HFF-Myc (cell line): ENCODE measurements at regions not wholly inside any gene's neighbourhood (a gene's known extent, or its start where the extent isn't known, plus 50 kb on each side); places are given as distances from the start of the nearest gene placed in this dataset.

ENCODE experiments used
- DNase-seq: peaks from one replicate; pipeline ENCODE4 v3.0.0-alpha.2; 2011; ENCODE audit warnings: low read depth; ENCODE audit errors: extremely low read depth
- H3K4me3 ChIP-seq: replicated peaks from 2 replicates; pipeline ENCODE4 v1.5.1; 2011; ENCODE audit warnings: low read depth, mild to moderate bottlenecking, control low read depth, low read length
- TF ChIP-seq, protein P1 (sequence below): IDR thresholded peaks from 2 replicates; pipeline ENCODE4 v1.5.1; 2012; ENCODE audit warnings: mild to moderate bottlenecking, low read depth, low read length, control low read depth; ENCODE audit errors: missing control alignments

DNA sequence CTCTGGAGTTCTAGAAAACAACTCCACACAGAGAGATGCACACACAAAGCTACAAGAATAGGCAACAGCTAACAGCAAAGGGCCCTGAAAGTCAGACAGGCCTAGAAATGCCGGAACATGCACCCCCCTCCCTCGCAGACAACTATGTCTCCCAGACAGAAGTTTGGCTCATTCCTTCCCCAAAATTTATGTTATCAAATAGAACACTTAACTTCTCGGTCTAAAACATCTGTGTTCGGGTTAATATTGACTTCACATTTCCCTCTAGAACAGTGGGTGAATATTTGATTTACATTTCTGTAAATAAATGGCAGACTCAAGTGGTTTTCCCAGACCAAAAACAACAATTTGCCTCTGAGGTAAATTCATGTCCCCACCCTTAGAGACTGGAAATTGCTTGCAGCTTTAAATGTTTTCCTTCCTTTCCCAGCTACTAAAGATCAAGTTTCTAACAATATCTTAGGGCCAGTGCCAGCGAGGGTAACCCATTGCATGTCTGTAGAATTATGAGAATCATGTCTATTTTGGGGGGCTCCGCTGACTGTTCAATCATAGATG is 92.5 kb upstream of the INHBA start:
- TF ChIP-seq, protein P1, sequence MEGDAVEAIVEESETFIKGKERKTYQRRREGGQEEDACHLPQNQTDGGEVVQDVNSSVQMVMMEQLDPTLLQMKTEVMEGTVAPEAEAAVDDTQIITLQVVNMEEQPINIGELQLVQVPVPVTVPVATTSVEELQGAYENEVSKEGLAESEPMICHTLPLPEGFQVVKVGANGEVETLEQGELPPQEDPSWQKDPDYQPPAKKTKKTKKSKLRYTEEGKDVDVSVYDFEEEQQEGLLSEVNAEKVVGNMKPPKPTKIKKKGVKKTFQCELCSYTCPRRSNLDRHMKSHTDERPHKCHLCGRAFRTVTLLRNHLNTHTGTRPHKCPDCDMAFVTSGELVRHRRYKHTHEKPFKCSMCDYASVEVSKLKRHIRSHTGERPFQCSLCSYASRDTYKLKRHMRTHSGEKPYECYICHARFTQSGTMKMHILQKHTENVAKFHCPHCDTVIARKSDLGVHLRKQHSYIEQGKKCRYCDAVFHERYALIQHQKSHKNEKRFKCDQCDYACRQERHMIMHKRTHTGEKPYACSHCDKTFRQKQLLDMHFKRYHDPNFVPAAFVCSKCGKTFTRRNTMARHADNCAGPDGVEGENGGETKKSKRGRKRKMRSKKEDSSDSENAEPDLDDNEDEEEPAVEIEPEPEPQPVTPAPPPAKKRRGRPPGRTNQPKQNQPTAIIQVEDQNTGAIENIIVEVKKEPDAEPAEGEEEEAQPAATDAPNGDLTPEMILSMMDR, result no peak
- DNase-seq, result no peak
- no peak overlapping the region for H3K4me3 ChIP-seq

DNA sequence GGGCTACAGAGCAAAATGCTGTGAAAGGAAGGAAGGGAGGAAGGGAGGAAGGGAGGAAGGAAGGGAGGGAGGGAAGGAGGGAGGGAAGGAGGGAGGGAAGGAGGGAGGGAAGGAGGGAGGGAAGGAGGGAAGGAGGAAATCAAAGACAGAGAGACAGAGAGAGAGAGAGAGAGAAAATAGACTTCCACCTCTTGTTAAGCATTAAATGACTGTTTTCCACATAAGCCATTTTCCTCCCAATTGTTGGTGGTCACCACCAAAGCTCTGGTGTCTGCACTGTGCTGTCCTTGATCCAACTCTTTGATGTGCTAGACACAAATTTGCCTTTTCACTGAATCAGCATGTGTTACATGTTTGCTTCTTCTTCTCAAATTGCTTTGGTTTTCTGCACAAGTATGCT is 90.7 kb upstream of the INHBA start:
- no peak for DNase-seq
- TF ChIP-seq, protein P1, result no peak

DNA sequence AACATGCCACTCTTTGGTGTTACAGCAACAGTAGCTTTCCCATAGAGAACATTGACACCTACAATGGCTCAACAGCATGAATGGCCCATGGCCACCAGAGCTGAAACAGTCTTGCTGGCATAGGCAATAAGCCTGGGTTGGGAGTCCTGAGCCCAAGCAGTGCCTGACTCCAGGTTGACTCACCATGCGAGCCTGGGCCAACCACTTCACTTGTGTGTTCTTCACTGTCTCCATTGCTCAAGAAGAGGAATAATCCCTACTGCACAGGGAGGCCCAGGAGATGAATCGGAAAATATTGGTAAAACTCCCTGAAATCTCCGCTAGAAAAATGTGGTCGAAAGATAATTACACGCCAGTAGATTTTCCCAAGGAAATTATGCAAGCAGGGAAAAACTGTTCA is 89.2 kb upstream of the INHBA start:
- DNase-seq, result no peak
- TF ChIP-seq, protein P1, result no peak
- H3K4me3 ChIP-seq, result no peak overlapping the region

More for the DNA sequence above, 90.7 kb upstream of the INHBA start:
- H3K4me3 ChIP-seq, result no peak overlapping the region

DNA sequence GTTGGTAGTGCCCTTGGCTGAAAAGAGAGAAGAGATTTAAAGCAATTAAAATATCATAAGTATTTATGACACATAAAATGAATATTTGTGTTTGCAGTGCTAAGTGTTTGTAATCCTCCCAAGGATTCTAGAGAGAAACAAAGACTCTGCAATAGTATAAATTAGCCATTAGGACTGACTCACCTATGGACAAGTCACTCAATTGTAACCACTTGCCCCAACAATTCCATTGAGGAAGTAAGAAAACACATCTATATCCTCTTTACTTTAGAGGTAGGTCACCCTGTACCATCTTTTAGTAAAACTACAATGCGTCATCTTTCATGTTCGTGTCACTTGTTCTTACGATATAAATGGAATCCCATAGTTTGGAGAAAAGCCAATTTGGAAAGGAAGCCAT is 85.7 kb upstream of the INHBA start:
- DNase-seq, result no peak
- TF ChIP-seq, protein P1, result no peak
- H3K4me3 ChIP-seq, result no peak overlapping the region

DNA sequence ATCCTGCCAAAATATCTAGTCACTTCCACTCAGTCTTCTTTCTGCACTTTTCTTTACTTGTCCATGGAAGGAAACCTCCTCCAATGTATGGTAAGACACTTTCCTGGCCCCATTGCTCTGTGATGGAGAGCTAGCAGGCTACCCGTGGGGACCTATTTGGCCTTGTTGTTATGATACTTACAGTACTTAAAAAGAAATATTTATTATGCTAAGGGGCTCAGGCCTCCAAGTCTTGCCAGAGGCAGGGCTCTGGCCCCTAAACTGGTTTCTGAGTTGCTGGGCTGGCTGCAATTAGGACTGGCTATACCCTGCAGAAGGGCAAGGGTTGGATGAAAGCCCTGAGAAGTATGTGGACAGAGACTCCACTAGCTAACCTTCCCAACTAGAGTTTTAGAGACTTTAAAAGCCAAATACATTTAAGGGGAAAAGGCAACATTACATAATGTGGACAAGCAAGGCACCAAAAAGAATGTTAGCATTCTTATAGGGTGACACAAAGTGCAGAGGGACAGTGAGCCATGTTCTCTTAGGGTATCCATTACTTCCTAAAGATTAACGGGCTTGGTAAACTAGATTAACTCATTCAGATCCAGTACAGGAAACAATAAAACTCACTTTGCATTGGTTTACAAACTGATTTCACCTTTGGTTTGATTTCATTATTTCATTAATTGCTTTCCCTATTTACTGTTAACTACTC is 84.9 kb upstream of the INHBA start:
- TF ChIP-seq, protein P1, result no peak
- H3K4me3 ChIP-seq, result no peak overlapping the region
- no peak for DNase-seq

DNA sequence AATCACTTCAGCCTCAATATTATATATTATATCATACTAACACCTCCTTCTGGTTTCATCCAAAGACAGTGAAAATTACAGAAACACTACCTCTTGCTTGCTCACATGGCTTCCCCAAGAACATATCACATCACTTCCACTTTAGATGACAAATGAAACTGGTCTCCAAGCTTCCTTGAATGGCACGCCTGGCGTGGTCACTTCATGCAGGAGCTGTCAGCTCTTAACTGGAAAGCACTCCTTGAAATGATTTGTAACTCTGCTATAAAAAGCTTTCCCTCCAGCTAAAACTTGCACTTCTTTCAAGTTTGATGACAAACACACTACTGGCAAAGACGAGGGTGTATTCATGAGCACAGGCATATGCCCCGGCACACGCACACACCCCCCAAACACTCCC is 84.1 kb upstream of the INHBA start:
- no peak for DNase-seq
- TF ChIP-seq, protein P1, result no peak
- no peak overlapping the region for H3K4me3 ChIP-seq

DNA sequence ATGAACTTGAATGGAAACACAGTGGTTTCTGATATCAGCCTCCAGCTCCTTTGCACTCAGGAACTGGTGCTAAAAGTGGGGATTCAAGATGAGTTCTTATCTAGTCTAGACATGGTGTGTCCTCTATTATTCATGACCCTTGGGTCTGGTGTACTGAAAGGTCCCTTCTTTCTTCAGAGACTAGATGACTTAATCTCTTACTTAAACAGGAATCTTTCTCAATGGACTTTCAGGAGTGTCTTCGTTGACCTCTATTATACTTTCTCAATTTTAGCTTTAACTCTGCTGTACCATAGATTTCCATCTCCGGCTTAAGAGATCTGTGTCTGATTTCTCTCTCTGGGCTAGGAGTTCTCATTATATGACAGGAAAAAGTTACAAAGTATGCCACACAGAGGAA is 83.5 kb upstream of the INHBA start:
- no peak overlapping the region for H3K4me3 ChIP-seq

More for the DNA sequence above, 83.5 kb upstream of the INHBA start:
- no peak for DNase-seq
- TF ChIP-seq, protein P1, result no peak
